ENCODE measurements at regions not wholly inside any gene's neighbourhood (a gene's known extent, or its start where the extent isn't known, plus 50 kb on each side); places are given as distances from the start of the nearest gene placed in this dataset.
A peak's percentile ranks its signal among the peaks of the same experiment; 100 is the strongest.
"Not testable (repeated sequence)": the region's sequence is repeated elsewhere in the genome, so short reads cannot be mapped to it uniquely, and the experiment has no call there.

DNA sequence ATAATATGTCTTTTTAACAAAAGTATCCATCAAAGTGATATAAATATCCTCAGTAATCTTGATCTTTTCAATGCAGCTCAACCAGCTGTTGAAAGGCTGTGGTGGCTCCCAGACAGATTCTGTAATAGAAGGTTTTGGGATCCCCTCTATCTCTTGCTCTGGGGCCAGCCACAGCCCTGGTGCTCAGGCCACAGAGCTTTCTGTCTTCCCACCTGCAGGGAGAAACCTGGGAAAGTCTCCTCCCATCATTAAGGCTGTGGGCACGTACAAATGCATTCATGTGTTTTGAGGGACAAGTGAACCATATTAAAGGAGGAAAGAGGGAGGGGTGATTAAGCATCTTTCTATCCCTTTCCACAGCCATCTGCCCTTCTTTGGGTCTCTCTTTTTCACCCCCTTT, 183.1 kb downstream of the PRDM13 start:
- intact Hi-C loops (cut with micrococcal nuclease) = no loop called here
- DNase-seq (no peak), ATAC-seq (no peak)

DNA sequence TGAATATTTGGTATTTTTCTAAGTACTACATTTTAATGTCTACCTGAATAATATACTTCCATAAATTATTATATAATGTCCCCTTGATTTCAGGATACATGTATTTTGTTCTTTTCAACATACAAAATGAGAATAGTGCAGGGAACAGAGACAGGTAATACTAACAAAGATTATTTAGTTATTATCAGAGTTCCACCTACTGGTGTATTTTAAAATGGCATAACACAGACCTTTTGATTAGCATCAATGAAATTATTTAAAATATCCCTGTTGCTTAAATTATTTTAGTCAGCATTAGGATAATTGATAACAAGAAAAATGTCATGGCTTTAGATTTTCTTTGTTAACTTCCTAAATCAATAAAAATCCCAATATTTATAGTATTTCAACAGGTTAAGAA, 184.0 kb downstream of the PRDM13 start:
- intact Hi-C loops (cut with micrococcal nuclease) = no loop called here
- ATAC-seq (no peak), DNase-seq (no peak)

DNA sequence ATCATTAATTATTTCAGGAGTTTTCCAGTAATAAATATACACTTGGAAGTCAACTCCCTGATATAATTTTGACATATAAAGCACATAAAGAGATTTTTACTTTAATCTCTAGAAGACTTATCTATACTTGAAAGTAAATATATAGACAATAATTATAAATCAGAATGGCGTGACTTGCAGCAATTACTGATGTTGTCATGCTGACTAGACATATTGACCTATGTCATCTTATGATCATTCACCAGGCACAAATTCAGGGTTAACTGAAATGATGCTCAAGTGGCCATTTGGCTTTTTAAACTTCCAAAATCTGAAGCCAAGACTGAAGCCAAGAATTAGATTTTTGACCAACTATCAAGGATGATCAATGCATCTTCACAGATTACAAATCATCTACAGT, 192.2 kb downstream of the MCHR2 start:
- intact Hi-C loops (cut with micrococcal nuclease) = no loop called here
- no peak for ATAC-seq
- no peak for DNase-seq

DNA sequence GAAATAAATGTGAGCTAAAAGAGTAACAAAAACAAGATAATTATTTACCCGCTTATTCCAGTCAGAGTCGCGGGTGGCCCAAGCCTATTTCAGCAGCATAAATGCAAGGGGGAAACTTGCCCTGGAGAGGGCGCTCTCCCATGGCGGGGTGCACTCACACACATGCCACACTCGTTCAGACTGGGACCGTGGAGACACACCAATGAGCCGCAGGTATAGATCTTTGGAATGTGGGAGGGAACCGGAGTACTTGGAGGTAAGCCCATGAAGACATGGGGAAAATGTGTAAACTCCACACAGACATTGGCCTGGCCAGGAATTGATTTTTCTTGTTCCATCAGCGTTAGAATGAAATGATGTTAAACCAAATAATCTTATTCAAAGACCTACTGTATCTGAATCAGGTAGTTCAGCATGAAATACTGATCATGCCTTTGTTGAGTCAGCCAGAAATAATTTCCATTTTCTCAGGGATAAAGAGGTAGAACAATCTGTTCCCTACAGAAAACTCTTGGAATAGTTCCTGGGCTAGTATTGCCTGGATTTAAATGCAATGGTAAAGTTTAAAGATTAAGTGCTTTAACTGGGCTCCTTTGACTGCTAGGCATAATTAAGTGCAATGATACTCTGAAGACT, 191.5 kb downstream of the MCHR2 start:
- DNase-seq = no peak
- no peak for ATAC-seq
- intact Hi-C loops (cut with micrococcal nuclease) = no loop called here

DNA sequence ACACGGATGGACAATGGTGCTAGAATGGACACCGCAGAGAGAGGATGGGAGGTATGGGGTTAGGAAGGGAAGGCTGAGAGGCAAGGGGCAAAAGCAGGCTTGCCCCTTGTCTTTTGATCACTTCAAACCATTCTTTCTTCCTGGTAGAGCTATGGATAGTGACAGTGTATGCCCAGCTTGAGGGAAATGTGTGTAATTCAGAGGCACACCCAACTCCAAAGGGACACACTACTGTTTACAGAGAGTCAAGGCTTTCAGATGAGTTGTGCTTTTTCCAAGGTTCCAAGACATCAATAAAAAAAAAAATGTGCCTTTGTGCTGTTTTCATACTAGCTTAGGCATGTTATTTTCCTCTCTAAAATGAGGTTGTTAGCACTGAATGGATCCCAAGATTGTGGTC, 185.0 kb downstream of the MCHR2 start:
- ATAC-seq = no peak
- intact Hi-C loops (cut with micrococcal nuclease) = no loop called here
- DNase-seq = no peak

DNA sequence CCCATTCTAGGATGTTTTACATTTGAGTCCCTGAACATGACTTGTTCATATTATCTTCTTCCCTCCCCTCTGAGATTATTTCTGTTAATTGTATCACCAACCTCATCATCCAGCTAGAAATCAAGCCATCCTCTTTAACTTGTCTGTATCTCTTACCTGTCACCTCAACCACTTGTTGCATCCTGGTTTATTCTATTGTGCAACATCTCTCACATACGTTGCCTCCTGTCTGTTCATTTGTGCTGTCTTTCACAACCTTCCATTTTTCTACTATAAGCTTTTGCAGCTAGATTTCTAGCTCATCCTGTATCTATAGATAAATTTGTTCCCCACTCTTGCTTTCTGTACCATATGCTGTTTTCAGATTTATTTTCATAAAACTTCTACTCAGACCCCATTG, 183.7 kb downstream of the MCHR2 start:
- no peak for ATAC-seq
- DNase-seq = no peak
- intact Hi-C loops (cut with micrococcal nuclease) = no loop called here

DNA sequence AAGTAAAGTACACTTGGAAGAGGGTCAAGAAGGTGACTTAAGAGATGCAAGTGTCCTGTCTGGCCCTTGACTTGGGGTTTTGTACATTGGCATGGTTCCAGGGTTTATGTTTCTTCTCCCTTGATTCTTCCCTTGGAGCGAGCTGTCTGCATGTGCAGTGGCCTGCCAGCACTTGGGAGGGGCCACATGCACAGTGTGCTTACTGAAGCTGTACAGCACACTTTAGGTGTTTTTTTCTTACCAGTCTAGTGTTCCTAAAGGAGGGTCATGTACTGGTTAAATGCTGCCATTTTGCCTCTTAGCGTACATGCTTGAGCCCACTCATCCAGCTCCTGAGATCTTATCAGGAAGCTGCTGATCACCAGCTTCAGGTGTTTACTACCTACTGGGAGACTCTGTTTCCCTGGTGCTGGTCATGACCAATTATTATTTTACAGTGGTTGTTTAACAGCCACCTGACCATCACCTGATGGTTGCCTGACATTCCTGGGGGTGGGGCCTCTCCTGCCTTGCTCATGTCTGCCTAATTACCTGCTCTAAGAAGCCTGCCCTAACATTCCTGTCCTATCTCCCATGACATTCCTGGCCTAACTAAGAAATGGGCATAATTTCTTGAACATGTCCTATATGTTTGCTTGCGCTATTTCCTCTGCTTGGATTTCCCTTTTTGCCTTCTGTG, 182.9 kb downstream of the MCHR2 start:
- DNase-seq = no peak
- intact Hi-C loops (cut with micrococcal nuclease) = no loop called here
- ATAC-seq = no peak

DNA sequence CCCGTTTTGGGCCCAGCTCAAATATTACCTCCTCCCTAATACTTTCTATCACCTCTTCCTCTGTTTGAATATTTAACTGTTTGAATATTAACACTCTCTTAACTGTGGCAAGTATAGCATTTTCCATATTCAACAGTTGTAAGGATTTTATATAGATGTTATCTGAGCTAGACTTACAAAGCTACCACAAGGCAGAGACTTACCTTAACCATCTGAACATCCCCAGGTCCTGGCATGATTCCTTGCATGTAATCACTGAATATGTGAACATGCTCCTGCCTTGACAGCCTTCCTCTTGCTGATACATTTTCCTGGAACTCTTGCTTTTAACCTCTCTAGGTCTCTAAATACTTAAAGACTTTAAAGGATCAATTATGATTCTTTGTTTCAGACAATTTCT, 182.4 kb downstream of the MCHR2 start:
- intact Hi-C loops (cut with micrococcal nuclease) = no loop called here
- DNase-seq (no peak), ATAC-seq (no peak)

DNA sequence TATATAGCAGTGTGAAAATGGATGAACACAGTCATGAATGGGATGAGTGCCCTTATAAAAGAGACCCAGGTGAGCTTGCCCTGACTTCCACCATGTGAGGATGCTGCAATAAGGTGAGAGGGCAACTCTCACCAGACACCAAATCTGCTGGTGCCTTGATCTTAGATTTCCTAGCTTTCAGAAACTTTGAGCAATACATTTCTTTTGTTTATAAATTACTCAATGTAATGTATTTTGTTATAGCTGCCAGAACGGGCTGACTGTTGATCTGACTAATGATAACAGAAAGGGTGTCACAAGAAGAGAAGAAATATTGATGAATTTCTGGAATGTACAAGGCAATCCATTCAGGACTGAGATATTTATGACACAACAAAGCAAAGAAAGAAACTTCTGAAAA, 180.5 kb downstream of the MCHR2 start:
- no peak for DNase-seq
- no peak for ATAC-seq
- intact Hi-C loops (cut with micrococcal nuclease) = no loop called here

DNA sequence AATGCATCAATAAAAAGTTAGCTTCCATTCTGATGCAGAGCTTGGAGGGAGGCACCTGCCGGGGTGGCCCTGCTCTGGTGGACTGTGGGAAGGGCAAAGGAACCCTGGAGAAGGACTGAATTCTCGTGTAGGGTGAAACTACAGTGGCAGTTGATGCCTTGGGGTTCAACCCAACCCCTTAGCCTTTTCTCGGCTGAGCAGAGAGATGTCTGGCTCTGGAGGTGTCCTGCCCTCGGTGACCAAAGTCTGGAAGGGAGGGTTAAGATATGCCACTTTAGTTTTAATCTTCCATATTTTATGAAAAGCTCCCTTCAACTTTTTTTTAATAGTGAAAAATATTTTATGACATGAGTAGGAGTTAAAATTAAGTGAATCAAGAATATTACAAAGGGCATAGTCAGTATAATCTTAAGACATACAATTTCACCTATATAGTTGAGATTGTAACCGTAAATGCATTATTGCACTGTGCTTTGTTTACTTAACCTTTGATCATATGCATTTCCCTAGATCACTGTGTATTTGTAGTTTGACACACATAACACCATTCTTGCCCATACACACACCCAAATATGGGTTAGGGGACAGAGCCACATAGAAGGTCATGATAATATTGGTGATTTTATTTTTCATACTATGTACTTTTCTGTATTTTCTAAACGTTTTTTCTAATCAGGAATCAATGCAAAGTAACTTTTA, 179.6 kb downstream of the MCHR2 start:
- no peak for DNase-seq
- intact Hi-C loops (cut with micrococcal nuclease) = no loop called here
- no peak for ATAC-seq

DNA sequence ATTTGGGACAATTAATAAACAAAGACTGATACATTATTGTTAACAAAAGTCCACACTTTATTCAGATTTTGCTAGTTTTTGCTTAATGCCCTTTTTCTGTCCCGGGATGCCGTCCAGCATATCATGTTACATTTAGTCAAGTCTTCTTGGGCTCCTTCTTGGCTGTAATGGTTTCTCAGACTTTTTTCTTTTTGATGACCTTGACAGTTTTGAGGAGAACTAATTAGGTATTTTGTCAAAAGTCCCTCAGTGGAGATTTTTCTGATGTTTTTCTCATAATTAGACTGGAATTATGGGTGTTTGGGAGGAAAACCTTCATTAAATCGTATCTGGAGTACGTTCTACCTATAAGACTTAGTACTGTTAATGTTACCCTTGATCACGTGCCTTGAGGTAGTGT, 177.2 kb downstream of the MCHR2 start:
- ATAC-seq (no peak), DNase-seq (no peak)
- intact Hi-C loops (cut with micrococcal nuclease) = no loop called here

DNA sequence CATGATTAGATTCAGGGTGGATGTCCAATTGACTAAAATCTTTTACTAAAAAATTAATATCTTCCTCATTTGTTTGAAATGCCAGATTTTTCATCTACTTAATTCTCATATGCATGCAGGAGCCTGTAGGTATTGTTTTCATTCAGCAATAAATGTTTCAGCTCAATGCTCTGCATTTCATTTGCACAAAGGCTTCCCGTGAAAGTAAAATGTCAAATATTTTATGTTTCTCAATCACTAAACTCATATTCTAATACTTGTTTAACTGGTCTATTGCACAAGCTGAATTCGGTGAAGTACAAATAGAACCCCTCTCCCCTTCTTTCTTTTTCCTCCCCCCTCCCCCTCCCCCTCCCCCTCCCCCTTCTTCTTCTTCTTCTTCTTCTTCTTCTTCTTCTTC, 175.9 kb downstream of the MCHR2 start:
- DNase-seq (no peak), ATAC-seq (no peak)
- intact Hi-C loops (cut with micrococcal nuclease) = no loop called here

DNA sequence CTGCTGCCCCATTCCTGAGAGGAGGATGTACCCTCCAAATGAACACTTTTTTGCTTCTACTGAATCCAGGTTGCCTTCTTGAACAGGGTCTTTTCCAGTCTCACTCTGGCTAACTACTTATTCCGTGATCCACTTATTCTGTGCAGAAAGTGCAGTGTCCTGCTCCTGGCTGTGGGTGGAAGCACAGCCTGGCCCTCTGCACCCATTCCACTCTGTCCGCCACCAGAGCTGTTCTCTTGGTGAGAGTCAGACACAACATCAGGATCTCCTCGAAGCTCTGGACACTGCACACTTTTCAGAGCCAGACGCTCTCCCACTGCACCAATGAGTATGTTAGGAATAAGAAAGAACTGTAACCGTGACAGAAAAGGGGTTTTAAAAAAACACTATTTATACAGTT, 174.2 kb downstream of the MCHR2 start:
- intact Hi-C loops (cut with micrococcal nuclease) = no loop called here
- no peak for ATAC-seq
- DNase-seq = no peak

DNA sequence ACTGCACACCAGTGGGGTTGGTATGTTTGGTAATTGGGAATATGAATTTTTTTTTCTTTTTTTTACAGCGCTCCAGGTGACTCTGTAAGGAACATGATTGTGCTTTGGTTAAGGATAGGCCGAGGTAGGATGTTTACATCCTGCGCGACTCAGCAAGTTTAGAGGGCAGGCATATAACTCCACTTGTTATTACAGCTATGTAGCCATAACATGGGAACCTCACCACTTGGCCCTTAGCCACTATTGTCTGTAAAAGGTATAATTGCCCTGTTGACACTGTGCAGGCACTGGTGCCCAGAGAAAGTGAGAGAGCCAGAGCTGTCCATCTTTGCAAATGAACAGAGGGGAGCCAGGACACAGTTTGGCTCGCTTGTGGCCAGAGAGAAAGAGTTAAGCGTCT, 172.9 kb downstream of the MCHR2 start:
- intact Hi-C loops (cut with micrococcal nuclease) = no loop called here
- ATAC-seq (no peak), DNase-seq (no peak)

DNA sequence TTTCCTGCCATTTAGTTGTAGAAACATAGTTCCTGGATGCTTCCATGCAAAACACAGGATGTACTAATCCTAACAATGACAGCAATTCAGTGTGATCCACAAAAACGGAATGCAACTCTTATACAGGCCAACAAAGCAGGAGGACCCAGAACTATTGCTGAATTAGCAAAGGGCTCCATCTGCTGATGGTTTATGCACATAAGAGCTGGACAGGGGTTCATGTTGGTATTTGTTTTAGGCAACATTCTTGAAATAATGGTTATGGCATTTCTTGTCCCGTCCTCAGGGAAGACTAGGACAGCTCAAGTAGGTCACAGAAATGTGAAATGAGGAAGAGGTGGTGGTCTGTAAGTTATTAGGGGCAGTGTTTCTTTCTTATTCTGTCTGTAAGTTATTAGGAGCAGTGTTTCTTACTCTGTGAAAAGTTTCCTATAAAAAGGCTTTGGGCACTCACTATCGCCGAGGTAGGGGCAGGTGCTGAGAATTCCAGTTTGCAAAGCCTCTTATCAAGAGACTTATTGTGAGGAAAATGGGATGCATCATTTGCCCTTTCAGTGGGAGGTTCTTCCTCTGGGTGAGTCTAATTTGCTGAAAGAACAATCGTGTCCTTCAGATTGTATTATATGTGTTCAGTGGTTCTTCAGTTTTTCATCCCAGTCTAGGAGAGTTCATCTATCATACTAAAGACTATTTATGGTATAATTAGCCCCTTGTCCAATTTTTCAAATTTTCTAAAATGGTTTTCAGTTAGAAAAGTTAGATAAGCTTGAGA, 171.1 kb downstream of the MCHR2 start:
- intact Hi-C loops (cut with micrococcal nuclease) = no loop called here
- ATAC-seq (peak; percentile 45), DNase-seq (no peak)

DNA sequence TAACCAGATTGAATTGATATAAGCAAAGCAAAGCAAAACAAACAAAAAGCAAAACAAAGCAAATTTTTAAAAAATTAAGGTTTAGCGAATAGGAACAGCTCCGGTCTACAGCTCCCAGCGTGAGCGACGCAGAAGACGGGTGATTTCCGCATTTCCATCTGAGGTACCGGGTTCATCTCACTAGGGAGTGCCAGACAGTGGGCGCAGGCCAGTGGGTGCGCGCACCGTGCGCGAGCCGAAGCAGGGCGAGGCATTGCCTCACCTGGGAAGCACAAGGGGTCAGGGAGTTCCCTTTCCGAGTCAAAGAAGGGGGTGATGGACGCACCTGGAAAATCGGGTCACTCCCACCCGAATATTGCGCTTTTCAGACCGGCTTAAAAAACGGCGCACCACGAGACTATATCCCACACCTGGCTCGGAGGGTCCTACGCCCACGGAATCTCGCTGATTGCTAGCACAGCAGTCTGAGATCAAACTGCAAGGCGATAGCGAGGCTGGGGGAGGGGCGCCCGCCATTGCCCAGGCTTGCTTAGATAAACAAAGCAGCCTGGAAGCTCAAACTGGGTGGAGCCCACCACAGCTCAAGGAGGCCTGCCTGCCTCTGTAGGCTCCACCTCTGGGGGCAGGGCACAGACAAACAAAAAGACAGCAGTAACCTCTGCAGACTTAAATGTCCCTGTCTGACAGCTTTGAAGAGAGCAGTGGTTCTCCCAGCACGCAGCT, 170.3 kb downstream of the MCHR2 start:
- DNase-seq; intact Hi-C loops (cut with micrococcal nuclease); ATAC-seq: not testable (repeated sequence)

DNA sequence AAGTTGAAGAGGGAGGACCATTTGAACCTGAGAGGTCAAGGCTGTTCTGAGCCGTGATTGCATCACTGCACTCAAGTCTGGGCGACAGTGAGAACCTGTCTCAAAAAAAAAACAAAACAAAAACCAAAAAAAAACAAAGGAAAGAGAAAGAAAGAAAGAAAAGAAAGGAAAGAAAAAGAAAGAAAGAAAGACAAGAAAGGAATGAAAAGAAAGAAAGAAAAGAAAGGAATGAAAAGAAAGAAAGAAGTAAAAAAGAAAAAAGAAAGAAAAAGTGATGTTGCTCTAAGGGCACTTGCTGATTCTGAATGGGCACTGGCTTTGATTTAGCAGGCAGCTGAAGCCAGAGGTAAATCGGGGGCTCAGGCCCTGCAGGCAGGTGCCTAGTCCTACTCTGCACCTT, 161.0 kb downstream of the MCHR2 start:
- DNase-seq (no peak), ATAC-seq (no peak)
- intact Hi-C loops (cut with micrococcal nuclease) = no loop called here

DNA sequence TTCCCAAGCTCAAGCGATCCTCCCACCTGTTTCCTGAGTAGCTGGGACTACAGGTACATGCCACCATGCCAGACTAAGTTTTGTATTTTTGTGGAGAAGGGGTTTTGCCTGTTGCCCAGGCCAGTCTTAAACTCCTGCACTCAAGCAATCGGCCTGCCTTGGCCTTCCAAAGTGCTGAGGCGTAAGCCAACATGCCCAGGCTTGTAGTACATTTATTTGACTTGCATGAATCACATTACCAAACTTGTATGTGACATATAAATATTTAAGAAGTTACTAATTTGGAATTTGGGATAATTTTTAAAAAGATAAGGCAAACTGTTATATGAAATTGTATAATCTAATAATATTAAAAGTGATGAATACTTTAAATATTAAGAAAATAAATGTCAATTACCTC, 157.6 kb downstream of the MCHR2 start:
- intact Hi-C loops (cut with micrococcal nuclease) = no loop called here
- ATAC-seq (no peak), DNase-seq (no peak)

DNA sequence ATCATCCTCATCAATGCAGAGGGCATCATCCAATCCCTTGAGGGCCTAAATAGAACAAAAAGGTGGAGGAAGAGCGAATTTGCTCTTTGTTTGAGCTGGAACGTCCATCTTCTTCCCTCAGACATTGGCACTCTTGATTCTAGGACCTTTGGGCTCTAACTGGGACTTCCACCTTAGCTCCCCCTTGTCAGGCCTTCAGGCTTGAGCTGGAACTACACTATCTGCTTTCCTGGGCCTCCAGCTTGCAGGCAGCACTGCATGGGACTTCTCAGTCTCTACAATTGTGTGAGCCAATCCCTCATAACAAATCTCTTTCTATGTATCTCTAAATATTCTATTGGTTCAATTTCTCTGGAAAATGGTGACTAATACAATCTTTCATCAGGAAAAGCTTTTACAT, 155.4 kb downstream of the MCHR2 start:
- intact Hi-C loops (cut with micrococcal nuclease) = no loop called here
- no peak for DNase-seq

DNA sequence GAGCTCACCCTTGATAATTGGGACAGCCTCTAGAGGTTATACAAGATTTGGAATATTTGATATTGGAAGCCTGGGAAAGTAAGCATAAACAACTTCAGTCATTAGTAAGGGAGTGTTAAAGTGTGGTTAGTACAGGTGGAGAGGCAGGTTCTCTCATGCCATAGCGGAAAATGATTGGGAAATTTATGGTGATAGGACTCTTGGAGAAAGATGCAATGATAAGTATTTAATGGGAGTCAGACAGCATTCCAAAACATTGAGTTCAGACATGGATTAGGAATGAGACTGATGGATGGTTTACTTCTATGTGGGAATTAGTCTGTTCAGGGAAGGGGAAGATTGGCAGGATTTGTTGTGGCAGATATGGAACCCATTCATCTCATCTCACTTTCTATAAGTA, 152.7 kb downstream of the MCHR2 start:
- no peak for ATAC-seq
- intact Hi-C loops (cut with micrococcal nuclease) = no loop called here
- DNase-seq = no peak

More for the DNA sequence above, 155.4 kb downstream of the MCHR2 start:
- no peak for ATAC-seq

Data from left ventricle myocardium superior (tissue), 1 donor.